HG02981 (cell line): ENCODE measurements at regions not wholly inside any gene's neighbourhood (a gene's known extent, or its start where the extent isn't known, plus 50 kb on each side); places are given as distances from the start of the nearest gene placed in this dataset.
"Not testable (repeated sequence)": the region's sequence is repeated elsewhere in the genome, so short reads cannot be mapped to it uniquely, and the experiment has no call there.

ENCODE experiments used
- ATAC-seq: cut with Tn5 transposase; IDR thresholded peaks from one replicate; pipeline ENCODE4 v1.9.1; 2021; ENCODE audit warnings: mild to moderate bottlenecking, moderate library complexity; ENCODE audit not compliant: unreplicated experiment

DNA sequence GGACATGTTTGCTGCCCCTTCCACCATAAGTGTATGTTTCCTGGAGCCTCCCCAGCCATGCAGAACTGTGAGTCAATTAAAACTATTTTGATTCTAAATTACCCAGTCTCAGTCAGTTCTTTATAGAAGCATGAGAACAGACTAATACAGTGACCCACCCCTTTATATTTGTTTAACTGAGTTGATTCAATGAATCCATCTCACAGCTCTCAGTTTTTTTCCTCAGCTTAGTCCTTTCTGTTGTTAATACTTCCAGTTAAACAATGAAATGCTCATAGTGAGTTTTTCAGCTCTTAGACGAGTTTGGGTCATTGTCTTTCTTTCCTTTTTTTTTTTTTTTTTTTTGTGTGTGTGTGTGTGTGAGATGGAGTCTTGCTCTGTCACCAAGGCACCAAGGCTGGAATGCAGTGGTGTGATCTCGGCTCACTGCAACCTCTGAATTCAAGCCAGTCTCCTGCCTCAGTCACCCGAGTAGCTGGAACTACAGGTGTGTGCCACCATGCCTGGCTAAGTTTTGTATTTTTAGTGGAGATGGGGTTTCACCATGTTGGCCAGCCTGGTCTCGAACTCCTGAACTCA, 627.4 kb downstream of the SPATA31A7 start:
- not testable (repeated sequence) for ATAC-seq

DNA sequence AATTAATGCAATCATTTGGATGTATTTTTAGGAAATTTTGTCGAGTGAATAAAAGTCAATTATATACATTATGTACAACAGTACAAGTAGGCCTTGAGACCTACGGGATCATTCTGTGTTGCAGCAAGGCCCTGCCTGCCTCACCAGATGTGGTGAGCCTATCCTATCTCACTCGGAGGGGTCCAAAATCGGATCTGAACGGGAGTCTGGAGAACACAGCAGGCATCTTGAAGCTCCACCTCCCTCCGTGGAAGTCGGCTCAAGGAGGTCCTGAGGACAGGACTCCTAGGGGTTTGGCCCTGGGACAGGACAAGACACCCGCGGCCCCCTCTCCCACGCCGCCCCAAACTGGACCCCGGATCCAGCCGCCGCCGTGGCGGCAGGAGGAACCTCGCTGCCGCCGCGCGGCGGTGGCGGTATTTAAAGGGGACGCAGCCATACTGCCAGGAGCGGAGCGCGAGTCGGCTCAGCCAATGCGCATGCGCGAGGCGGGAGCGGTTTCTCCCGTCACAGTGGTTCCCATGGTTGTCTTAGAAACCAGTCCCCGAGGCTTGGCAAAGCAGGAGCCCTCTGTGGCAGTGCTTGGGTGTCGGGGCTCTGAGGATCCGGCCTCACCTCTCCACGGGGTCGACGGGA, 663.9 kb downstream of the SPATA31A7 start:
- ATAC-seq = peak; percentile 66

DNA sequence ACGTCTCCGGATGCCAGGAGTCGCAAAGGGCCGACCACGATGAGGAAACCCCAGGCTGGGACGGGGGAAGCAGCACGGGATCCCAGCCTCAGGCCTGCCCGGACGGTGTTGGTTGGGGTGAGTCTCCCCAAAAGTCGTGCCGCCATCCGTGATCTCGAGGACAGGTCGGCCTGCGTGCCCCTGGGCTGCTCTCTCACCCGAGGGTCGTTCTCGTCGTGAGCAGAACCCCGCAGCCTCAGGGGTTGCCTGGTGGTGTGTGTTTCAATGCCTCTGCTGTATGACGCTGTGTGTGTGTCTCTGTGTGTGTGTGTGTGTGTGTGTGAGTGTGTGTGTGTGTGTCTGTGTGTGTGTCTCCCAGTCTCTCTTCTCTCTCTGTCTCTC, 664.4 kb downstream of the SPATA31A7 start:
- not testable (repeated sequence) for ATAC-seq

DNA sequence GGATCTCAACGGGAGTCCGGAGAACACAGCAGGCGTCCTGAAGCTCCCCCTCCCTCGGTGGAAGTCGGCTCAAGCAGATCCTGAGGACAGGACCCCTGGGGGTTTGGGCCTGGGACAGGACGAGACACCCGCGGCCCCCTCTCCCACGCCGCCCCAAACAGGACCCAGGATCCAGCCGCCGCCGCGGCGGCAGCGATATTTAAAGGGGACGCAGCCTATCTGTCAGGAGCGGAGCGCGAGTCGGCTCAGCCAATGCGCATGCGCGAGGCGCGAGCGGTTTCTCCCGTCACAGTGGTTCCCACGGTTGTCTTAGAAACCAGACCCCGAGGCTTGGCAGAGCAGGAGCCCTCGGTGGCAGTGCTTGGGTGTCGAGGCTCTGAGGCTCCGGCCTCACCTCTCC, 666.4 kb downstream of the SPATA31A7 start:
- ATAC-seq = peak; percentile 64

DNA sequence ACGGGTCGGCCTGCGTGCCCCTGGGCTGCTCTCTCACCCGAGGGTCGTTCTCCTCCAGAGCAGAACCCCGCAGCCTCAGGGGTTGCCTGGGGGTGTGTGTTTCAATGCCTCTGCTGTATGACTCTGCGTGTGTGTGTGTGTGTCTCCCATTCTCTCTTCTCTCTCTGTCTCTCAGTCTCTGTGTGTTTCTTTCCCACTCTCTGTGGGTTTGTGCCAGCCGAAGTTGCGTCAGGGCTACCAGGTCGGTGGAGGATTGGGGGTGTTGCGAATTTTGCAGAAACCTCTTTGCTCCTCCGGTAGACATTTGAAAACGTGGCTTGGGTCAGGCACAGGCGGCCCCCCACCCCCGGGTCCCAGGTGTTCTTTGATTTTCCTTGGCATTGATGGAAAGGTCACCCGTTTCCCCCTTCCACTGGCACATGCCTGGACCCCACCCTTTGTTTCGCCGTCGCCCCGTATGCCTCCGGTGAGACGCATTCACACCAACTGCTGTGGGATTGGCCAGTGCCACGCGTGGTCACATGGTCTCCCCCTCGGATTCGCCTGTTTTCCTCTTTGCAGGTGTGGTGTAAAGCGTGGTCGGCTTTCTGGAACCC, 667.1 kb downstream of the SPATA31A7 start:
- not testable (repeated sequence) for ATAC-seq

DNA sequence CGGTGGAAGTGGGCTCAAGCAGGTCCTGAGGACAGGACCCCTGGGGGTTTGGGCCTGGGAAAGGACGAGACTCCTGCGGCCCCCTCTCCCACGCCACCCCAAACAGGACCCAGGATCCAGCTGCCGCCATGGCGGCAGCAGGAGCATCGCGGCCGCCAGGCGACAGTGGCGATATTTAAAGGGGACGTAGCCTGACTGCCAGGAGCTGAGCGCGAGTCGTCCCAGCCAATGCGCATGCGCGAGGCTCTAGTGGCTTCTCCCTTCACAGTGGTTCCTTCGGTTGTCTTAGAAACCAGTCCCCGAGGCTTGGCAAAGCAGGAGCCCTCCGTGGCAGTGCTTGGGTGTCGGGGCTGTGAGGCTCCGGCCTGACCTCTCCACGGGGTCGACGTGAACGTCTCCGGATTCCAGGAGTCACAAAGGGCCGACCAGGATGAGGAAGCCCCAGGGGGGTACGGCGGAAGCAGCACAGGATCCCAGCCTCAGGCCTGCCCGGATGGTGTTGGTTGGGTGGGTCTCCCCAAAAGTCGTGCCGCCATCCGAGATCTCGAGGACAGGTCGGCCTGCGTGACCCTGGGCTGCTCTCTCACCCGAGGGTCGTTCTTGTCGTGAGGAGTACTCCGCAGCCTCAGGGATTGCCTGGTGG, 668.0 kb downstream of the SPATA31A7 start:
- ATAC-seq = peak; percentile 74

DNA sequence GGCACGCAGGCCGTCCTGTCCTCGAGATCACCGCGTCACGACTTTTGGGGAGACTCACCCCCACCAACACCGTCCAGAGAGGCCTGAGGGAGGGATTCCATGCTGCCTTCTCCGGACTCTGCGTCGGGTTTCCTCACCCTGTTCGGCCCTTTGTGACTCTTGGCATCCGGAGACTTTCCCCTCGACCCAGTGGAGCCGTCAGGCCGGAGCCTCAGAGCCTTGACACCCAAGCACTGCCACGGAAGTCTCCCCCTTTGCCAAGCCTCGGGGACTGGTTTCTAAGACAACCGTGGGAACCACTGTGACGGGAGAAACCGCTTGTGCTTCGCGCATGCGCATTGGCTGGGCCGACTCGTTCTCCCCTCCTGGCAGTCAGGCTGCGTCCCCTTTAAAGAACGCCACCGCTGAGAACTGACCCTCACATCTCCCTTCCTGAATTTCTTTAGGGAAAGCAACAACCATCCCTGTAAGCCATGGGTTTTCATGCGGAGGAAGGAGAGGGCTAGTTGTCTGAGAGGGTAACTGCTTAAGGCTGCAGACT, 672.7 kb downstream of the SPATA31A7 start:
- not testable (repeated sequence) for ATAC-seq

DNA sequence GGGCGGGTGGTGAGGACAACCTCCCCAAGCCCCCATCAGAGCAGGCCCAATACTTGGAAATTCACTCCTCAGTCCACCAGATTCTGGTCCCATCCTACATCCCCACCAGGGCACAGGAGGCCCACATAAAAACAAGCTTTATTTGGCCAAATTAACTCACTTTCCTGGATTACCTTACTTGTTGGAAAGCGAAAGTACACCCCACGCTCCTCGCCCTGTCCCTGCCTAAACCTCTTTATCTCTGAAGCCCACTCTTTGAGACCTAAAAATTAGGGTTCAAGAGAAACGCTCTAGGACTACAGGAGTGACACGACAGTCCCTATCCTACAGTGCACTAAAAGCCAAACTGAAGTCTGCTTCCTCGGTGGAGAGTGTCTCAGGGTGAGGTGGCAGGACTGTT, 674.6 kb downstream of the SPATA31A7 start:
- ATAC-seq = not testable (repeated sequence)

DNA sequence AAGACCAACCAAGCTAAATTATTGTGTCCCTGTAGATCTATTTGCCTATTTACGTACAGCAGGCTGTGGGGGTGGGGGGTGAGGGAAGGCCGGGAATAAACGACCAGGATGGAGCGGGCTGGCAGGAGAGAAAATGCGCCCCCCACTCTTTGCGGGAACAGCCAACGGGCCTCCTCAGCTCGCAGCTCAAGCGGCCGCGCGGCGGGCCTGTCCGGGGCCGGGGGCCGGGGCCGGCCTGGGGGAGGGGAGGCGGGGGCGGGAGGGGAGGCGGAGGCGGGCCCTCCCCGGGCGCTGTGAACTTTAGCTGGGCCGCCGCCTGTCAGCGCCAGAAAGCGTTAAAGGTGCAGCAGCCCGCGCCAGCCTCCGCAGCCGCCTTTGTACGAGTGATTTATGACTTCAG, 679.1 kb downstream of the SPATA31A7 start:
- ATAC-seq = not testable (repeated sequence)

DNA sequence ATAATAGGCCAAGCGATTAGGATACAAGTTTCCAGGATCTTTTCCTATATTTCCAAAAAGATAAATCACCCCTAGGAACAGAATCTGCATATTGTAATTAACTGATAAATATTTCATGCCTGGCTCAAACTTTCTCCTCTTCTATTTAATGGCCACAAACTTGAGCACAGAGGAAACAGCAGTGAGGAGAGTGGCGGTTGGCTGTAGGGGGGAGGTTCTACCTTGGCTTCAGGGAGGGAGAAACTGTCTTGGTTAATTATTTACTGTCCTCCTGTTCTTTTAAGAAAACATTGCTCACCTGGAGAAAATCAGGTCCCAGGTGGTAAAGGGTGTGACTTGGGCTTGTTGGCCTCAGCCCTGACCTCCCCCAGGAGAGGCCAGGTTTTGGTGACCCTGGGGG, 682.5 kb downstream of the SPATA31A7 start:
- ATAC-seq = not testable (repeated sequence)
